SK-N-SH (cell line): ENCODE measurements at regions not wholly inside any gene's neighbourhood (a gene's known extent, or its start where the extent isn't known, plus 50 kb on each side); places are given as distances from the start of the nearest gene placed in this dataset.

Source experiments
- CHD2 ChIP-seq: fragments of 150-350 bp; IDR thresholded peaks from 2 replicates; pipeline ENCODE4 v1.6.1; 2018; ENCODE audit warnings: low read length; ENCODE audit not compliant: partially characterized antibody
- CTCF ChIP-seq: fragments of 200-600 bp; sonication (generic); IDR thresholded peaks from 2 replicates; pipeline ENCODE4 v1.6.1; 2017; ENCODE audit warnings: antibody characterized with exemption, mild to moderate bottlenecking, moderate library complexity
- GATA2 ChIP-seq: sonication (generic); formaldehyde crosslinking; IDR thresholded peaks from 2 replicates; pipeline ENCODE4 v1.5.0; 2020; ENCODE audit warnings: mild to moderate bottlenecking, missing genetic modification reagents
- POLR2AphosphoS5 ChIP-seq: IDR thresholded peaks from 2 replicates; pipeline ENCODE4 v1.6.1; 2012; ENCODE audit warnings: low read depth, low read length
- RAD21 ChIP-seq: IDR thresholded peaks from 2 replicates; pipeline ENCODE4 v1.6.1; 2012; ENCODE audit warnings: mild to moderate bottlenecking, low read length
- REST ChIP-seq: IDR thresholded peaks from 2 replicates; pipeline ENCODE4 v1.6.1; 2012; ENCODE audit warnings: mild to moderate bottlenecking, low read depth, low read length, moderate library complexity
- SIN3A ChIP-seq: IDR thresholded peaks from 2 replicates; pipeline ENCODE4 v1.6.1; 2012; ENCODE audit warnings: low read depth, mild to moderate bottlenecking, low read length, moderate library complexity, borderline replicate concordance
- USF2 ChIP-seq: fragments of 150-350 bp; IDR thresholded peaks from 2 replicates; pipeline ENCODE4 v1.6.1; 2017; ENCODE audit warnings: antibody characterized with exemption, low read length, low read depth, borderline replicate concordance
- YY1 ChIP-seq: IDR thresholded peaks from 2 replicates; pipeline ENCODE4 v1.4.0; 2012; ENCODE audit warnings: low read depth, mild to moderate bottlenecking

- TF ChIP-seq RAD21 (no peak), GATA2 (no peak), CTCF (no peak), YY1 (no peak), USF2 (no peak), SIN3A (no peak), REST (no peak), POLR2AphosphoS5 (no peak), CHD2 (no peak)
These were observed 232.5 kb upstream of the ZNF217 start for GRCh38 chr20:53826090-53826489.
